H1 (cell line): ENCODE measurements at regions not wholly inside any gene's neighbourhood (a gene's known extent, or its start where the extent isn't known, plus 50 kb on each side); places are given as distances from the start of the nearest gene placed in this dataset.

Source experiments
- CTCF ChIA-PET: fragments of 300-600 bp; sonication (Branson Sonifier 250); formaldehyde crosslinking; loops from one replicate; lab custom pipeline; 2021; ENCODE audit not compliant: partially characterized antibody; lab: Charles Lee
- POLR2A ChIA-PET: fragments of 300-600 bp; sonication (Branson Sonifier 250); formaldehyde crosslinking; loops from one replicate; lab custom pipeline; 2021; ENCODE audit warnings: inconsistent platforms; ENCODE audit not compliant: partially characterized antibody; lab: Charles Lee
- DNase-seq, 2 experiments: peaks; one replicate each; pipeline versions ENCODE4 v3.0.0 to v3.0.0-alpha.2; 2010 to 2022; ENCODE audit warnings: low spot score in 2 of 2, low read depth in 1 of 2, mixed read lengths in 1 of 2
- FAIRE-seq: peaks from 2 replicates; lab custom pipeline; 2011; peaks lifted over from hg19 to GRCh38; lab: Jason Lieb, UNC
- H2AFZ ChIP-seq: 2 replicates; pipeline ENCODE4 v1.8.1; 2012; ENCODE audit warnings: low read length, inconsistent platforms
- H2AK5ac ChIP-seq: 2 replicates; pipeline ENCODE4 v1.6.1; 2013; ENCODE audit warnings: low read depth, low read length
- H2BK120ac ChIP-seq: replicated peaks from 2 replicates; pipeline ENCODE3; 2013; ENCODE audit warnings: low read depth, low read length, inconsistent platforms
- H2BK12ac ChIP-seq: 2 replicates; pipeline ENCODE4 v1.6.1; 2013; ENCODE audit warnings: low read depth, low read length
- H2BK15ac ChIP-seq: 2 replicates; pipeline ENCODE4 v1.6.1; 2013; ENCODE audit warnings: low read length
- H2BK20ac ChIP-seq: 2 replicates; pipeline ENCODE4 v1.6.1; 2013; ENCODE audit warnings: low read length
- H2BK5ac ChIP-seq: 2 replicates; pipeline ENCODE4 v1.6.1; 2013; ENCODE audit warnings: low read depth, low read length
- H3K14ac ChIP-seq: 2 replicates; pipeline ENCODE4 v1.6.1; 2013; ENCODE audit warnings: inconsistent platforms; ENCODE audit not compliant: insufficient read length
- H3K18ac ChIP-seq: 2 replicates; pipeline ENCODE4 v1.6.1; 2013; ENCODE audit warnings: low read length; ENCODE audit errors: extremely low read depth
- H3K23ac ChIP-seq: 2 replicates; pipeline ENCODE4 v1.6.1; 2013; ENCODE audit warnings: inconsistent platforms; ENCODE audit not compliant: insufficient read length
- H3K23me2 ChIP-seq: 2 replicates; pipeline ENCODE4 v1.6.1; 2013; ENCODE audit warnings: low read depth, low read length
- H3K27ac ChIP-seq: 2 replicates; pipeline ENCODE4 v1.6.1; 2011; ENCODE audit warnings: low read depth, low read length, inconsistent platforms
- H3K27me3 ChIP-seq, 4 experiments: replicated peaks in 1 of 4; 1 replicate in 1 of 4; 2 replicates in 3 of 4; pipeline versions ENCODE4 v1.6.1 to v1.8.1; 2011 to 2013; ENCODE audit warnings: low read length in 3 of 4, mild to moderate bottlenecking in 3 of 4, inconsistent platforms in 2 of 4, mixed read lengths in 2 of 4, moderate library complexity in 1 of 4; ENCODE audit not compliant: control insufficient read depth in 3 of 4, insufficient read depth in 3 of 4; ENCODE audit errors: extremely low read depth in 1 of 4
- H3K36me3 ChIP-seq, 4 experiments: 2 replicates each; pipeline versions ENCODE4 v1.6.1 to v1.8.1; 2011 to 2013; ENCODE audit warnings: mild to moderate bottlenecking in 4 of 4, low read length in 3 of 4, moderate library complexity in 2 of 4, control low read depth in 1 of 4, inconsistent platforms in 1 of 4; ENCODE audit not compliant: insufficient read depth in 4 of 4, control insufficient read depth in 2 of 4
- H3K4ac ChIP-seq: replicated peaks from 2 replicates; pipeline ENCODE3; 2013; ENCODE audit warnings: low read length, low read depth, mixed read lengths, inconsistent platforms; ENCODE audit not compliant: insufficient read length
- H3K4me1 ChIP-seq, 4 experiments: replicated peaks in 1 of 4; 1 replicate in 1 of 4; 2 replicates in 3 of 4; pipeline versions ENCODE4 v1.6.1 to v1.8.1; 2011 to 2013; ENCODE audit warnings: low read length in 3 of 4, inconsistent platforms in 2 of 4, mixed read lengths in 1 of 4; ENCODE audit not compliant: insufficient read depth in 4 of 4, control insufficient read depth in 3 of 4
- H3K4me2 ChIP-seq, 2 experiments: 2 replicates each; pipeline versions ENCODE4 v1.6.1 to v1.8.1; 2011 to 2013; ENCODE audit warnings: low read depth in 2 of 2, low read length in 2 of 2, control low read depth in 1 of 2, inconsistent platforms in 1 of 2, mild to moderate bottlenecking in 1 of 2; ENCODE audit not compliant: insufficient read depth in 1 of 2
- H3K4me3 ChIP-seq, 4 experiments: fragments of 200-600, 300-600 bp in 1 of 4; sonication (generic), shearing (Covaris generic), sonication (Bioruptor Twin) in 1 of 4; 2 replicates each; pipeline versions ENCODE4 v1.5.1 to v1.8.1; 2011 to 2016; ENCODE audit warnings: low read length in 4 of 4, low read depth in 3 of 4, control low read depth in 2 of 4, inconsistent platforms in 2 of 4, mild to moderate bottlenecking in 2 of 4, mixed read lengths in 1 of 4, moderate library complexity in 1 of 4; ENCODE audit not compliant: insufficient read depth in 2 of 4; ENCODE audit errors: extremely low read depth in 1 of 4
- H3K56ac ChIP-seq: replicated peaks from 2 replicates; pipeline ENCODE3; 2013; ENCODE audit warnings: low read depth, mild to moderate bottlenecking, mixed read lengths, low read length, inconsistent platforms; ENCODE audit not compliant: insufficient read length
- H3K79me1 ChIP-seq: 2 replicates; pipeline ENCODE4 v1.6.1; 2013; ENCODE audit warnings: low read depth, low read length, control low read depth
- H3K79me2 ChIP-seq, 2 experiments: 2 replicates each; pipeline versions ENCODE4 v1.6.1 to v1.8.1; 2012 to 2013; ENCODE audit warnings: low read length in 2 of 2, mild to moderate bottlenecking in 2 of 2, inconsistent platforms in 1 of 2; ENCODE audit not compliant: insufficient read depth in 2 of 2, control insufficient read depth in 1 of 2
- H3K9ac ChIP-seq, 4 experiments: replicated peaks in 1 of 4; 1 replicate in 1 of 4; 2 replicates in 3 of 4; pipeline versions ENCODE4 v1.6.1 to v1.8.1; 2011 to 2013; ENCODE audit warnings: low read depth in 3 of 4, low read length in 3 of 4, control low read depth in 2 of 4, mild to moderate bottlenecking in 2 of 4, moderate library complexity in 2 of 4, inconsistent platforms in 1 of 4; ENCODE audit errors: extremely low read depth in 1 of 4
- H3K9me3 ChIP-seq, 2 experiments: 2 replicates each; pipeline versions ENCODE4 v1.6.1 to v1.8.1; 2012 to 2013; ENCODE audit warnings: mild to moderate bottlenecking in 2 of 2, moderate library complexity in 2 of 2, control low read depth in 1 of 2, inconsistent platforms in 1 of 2, low read depth in 1 of 2, low read length in 1 of 2, mixed read lengths in 1 of 2; ENCODE audit not compliant: insufficient read depth in 2 of 2
- H4K20me1 ChIP-seq, 2 experiments: replicated peaks in 1 of 2; 2 replicates each; pipeline versions ENCODE3 to v1.8.1; 2011 to 2013; ENCODE audit warnings: inconsistent platforms in 2 of 2, low read length in 2 of 2, mild to moderate bottlenecking in 1 of 2; ENCODE audit not compliant: insufficient read depth in 2 of 2, control insufficient read depth in 1 of 2
- H4K5ac ChIP-seq: 2 replicates; pipeline ENCODE4 v1.6.1; 2013; ENCODE audit warnings: low read length, low read depth, mixed read lengths, inconsistent platforms; ENCODE audit not compliant: insufficient read length
- H4K8ac ChIP-seq: 2 replicates; pipeline ENCODE4 v1.8.0; 2013; ENCODE audit warnings: mild to moderate bottlenecking, moderate library complexity, low read length, inconsistent platforms; ENCODE audit not compliant: insufficient read depth; ENCODE audit errors: extremely low read depth
- H4K91ac ChIP-seq: replicated peaks from 2 replicates; pipeline ENCODE3; 2013; ENCODE audit warnings: low read length, mixed read lengths, inconsistent platforms; ENCODE audit not compliant: insufficient read length
- BACH1 ChIP-seq: IDR thresholded peaks from 2 replicates; pipeline ENCODE4 v1.6.1; 2012; ENCODE audit warnings: low read length, improper control_type of control experiment
- CREB1 ChIP-seq: IDR thresholded peaks from 2 replicates; pipeline ENCODE4 v1.6.1; 2012; ENCODE audit warnings: inconsistent platforms
- CTBP2 ChIP-seq: IDR thresholded peaks from 2 replicates; pipeline ENCODE4 v1.7.0; 2011; ENCODE audit warnings: borderline replicate concordance, mild to moderate bottlenecking, moderate library complexity, mixed read lengths, low read length; ENCODE audit not compliant: insufficient read depth, insufficient read length
- JUND ChIP-seq: IDR thresholded peaks from 2 replicates; pipeline ENCODE4 v1.6.1; 2011; ENCODE audit warnings: mild to moderate bottlenecking, improper control_type of control experiment, low read length
- SIX5 ChIP-seq: IDR thresholded peaks from 2 replicates; pipeline ENCODE4 v1.6.1; 2011; ENCODE audit warnings: mild to moderate bottlenecking, low read depth, low read length
- TCF12 ChIP-seq: IDR thresholded peaks from 2 replicates; pipeline ENCODE4 v1.6.1; 2011; ENCODE audit warnings: low read depth, mild to moderate bottlenecking, low read length
- YY1 ChIP-seq: IDR thresholded peaks from 2 replicates; pipeline ENCODE4 v1.6.1; 2011; ENCODE audit warnings: low read depth, mild to moderate bottlenecking, low read length
- whole genome bisulfite sequencing, 2 experiments: shearing (Covaris generic) in 1 of 2; methylation state at CpG; one replicate each; pipeline versions ENCODE4 v1.1.6 to v1.1.7; 2013 to 2015; ENCODE audit warnings: low lambda C conversion rate in 2 of 2, mixed read lengths in 2 of 2, inconsistent platforms in 1 of 2, low coverage in 1 of 2, missing lambda C conversion rate in 1 of 2; ENCODE audit not compliant: insufficient replicate concordance in 2 of 2, insufficient coverage in 1 of 2, insufficient read length in 1 of 2; ENCODE audit errors: extremely low coverage in 1 of 2, missing lambda C conversion rate in 1 of 2; 5-methylcytosine and 5-hydroxymethylcytosine counted together
- TF ChIP-seq, protein P1 (sequence below): IDR thresholded peaks from 2 replicates; pipeline ENCODE4 v1.6.1; 2012; ENCODE audit warnings: low read length, inconsistent platforms
- TF ChIP-seq, protein P2 (sequence below), 3 experiments: IDR thresholded peaks; 1 replicate in 2 of 3; 2 replicates in 1 of 3; pipeline versions ENCODE4 v1.5.1 to v1.6.1; 2011; ENCODE audit warnings: low read length in 3 of 3, mild to moderate bottlenecking in 3 of 3, inconsistent platforms in 2 of 3, low read depth in 1 of 3, moderate library complexity in 1 of 3; ENCODE audit not compliant: insufficient read depth in 1 of 3; ENCODE audit errors: control extremely low read depth in 1 of 3

DNA sequence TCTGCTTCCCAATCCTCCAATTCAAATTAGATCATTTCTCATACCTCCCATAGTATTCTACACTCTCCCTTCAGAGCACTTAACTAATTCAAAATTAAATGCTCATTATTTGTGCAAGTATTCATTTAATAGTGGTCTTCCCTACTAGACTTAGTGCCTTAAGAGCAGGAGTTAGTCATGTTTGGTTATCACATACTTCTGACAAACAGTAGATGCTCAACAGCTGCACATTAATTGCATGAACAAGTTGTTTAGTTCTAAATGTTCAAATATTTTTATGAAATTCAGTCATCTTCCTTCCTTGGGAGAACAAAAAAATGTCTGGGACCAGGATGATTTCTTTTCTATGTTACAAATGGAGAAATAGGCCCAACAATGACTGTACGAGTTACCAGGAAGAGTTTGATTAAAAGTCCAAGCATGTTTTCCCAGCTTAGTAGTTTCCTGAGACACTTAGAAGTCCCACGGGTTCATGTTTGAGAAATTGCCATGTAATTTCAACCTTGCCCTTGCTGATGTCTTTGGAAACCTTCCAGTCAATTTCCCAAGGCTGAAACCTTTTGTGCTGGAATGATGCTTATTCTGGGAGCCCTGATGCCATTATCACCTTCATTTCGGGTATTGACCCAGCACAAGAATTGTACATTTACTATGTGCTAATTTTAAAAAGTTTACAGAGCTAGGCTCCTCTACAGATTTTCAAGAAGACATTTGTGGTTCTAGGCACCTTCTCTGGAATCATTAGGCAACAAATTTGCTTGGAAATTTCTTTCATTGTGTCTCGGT is 437.9 kb upstream of the PLXNA2 start:
- Histone ChIP-seq H3K23ac (no peak overlapping the region), H4K20me1 (no peaks in the 10 kb centered on the region), H3K9ac (no peak overlapping the region), H3K79me2 (no peaks in the 10 kb centered on the region), H3K4me3 (no peak overlapping the region), H2AFZ (no peak overlapping the region), H2BK15ac (no peak overlapping the region), H3K27ac (no peak overlapping the region), H3K27me3 (no peaks in the 10 kb centered on the region), H4K8ac (no peak overlapping the region), H3K4ac (no peak overlapping the region), H3K23me2 (no peaks in the 10 kb centered on the region), H2AK5ac (no peak overlapping the region), H2BK20ac (no peak overlapping the region), H2BK12ac (no peak overlapping the region), H4K91ac (no peak overlapping the region), H2BK120ac (no peak overlapping the region), H3K36me3 (no peaks in the 10 kb centered on the region), H3K4me1 (no peaks in the 10 kb centered on the region), H3K4me2 (no peak overlapping the region), H3K9me3 (no peaks in the 10 kb centered on the region), H4K5ac (no peak overlapping the region), H3K14ac (no peak overlapping the region), H3K79me1 (no peaks in the 10 kb centered on the region), H3K18ac (no peak overlapping the region), H3K56ac (no peak overlapping the region), H2BK5ac (no peak overlapping the region)
- DNase-seq (no peak), FAIRE-seq (no peak)
- POLR2A ChIA-PET: no interaction called here
- 88% methylated on average over 4 of the region's 4 CpGs; no CpG with 5 or more reads in 1 of the 2 experiments for WGBS, 2 experiments
- CTCF ChIA-PET: interaction anchor here (1.7 to 2.8 kb wide), 3 partner anchors 10 to 29 kb away, joined by 3 to 7 read pairs (median 3); no protein-coding TSS in a partner anchor
- TF ChIP-seq CREB1 (no peak), CTBP2 (no peak), BACH1 (no peak), YY1 (no peak), SIX5 (no peak), JUND (no peak), TCF12 (no peak)
- TF ChIP-seq, protein P1, sequence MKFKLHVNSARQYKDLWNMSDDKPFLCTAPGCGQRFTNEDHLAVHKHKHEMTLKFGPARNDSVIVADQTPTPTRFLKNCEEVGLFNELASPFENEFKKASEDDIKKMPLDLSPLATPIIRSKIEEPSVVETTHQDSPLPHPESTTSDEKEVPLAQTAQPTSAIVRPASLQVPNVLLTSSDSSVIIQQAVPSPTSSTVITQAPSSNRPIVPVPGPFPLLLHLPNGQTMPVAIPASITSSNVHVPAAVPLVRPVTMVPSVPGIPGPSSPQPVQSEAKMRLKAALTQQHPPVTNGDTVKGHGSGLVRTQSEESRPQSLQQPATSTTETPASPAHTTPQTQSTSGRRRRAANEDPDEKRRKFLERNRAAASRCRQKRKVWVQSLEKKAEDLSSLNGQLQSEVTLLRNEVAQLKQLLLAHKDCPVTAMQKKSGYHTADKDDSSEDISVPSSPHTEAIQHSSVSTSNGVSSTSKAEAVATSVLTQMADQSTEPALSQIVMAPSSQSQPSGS: no peak
- TF ChIP-seq, protein P2, sequence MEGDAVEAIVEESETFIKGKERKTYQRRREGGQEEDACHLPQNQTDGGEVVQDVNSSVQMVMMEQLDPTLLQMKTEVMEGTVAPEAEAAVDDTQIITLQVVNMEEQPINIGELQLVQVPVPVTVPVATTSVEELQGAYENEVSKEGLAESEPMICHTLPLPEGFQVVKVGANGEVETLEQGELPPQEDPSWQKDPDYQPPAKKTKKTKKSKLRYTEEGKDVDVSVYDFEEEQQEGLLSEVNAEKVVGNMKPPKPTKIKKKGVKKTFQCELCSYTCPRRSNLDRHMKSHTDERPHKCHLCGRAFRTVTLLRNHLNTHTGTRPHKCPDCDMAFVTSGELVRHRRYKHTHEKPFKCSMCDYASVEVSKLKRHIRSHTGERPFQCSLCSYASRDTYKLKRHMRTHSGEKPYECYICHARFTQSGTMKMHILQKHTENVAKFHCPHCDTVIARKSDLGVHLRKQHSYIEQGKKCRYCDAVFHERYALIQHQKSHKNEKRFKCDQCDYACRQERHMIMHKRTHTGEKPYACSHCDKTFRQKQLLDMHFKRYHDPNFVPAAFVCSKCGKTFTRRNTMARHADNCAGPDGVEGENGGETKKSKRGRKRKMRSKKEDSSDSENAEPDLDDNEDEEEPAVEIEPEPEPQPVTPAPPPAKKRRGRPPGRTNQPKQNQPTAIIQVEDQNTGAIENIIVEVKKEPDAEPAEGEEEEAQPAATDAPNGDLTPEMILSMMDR (IDR thresholded peaks at IDR 0.05; ENCODE audit: control extremely low read depth in 1 of 3, insufficient read depth in 1 of 3, low read depth in 1 of 3, low read length in 3 of 3): no peak
